ENCODE measurements at regions not wholly inside any gene's neighbourhood (a gene's known extent, or its start where the extent isn't known, plus 50 kb on each side); places are given as distances from the start of the nearest gene placed in this dataset.

DNA sequence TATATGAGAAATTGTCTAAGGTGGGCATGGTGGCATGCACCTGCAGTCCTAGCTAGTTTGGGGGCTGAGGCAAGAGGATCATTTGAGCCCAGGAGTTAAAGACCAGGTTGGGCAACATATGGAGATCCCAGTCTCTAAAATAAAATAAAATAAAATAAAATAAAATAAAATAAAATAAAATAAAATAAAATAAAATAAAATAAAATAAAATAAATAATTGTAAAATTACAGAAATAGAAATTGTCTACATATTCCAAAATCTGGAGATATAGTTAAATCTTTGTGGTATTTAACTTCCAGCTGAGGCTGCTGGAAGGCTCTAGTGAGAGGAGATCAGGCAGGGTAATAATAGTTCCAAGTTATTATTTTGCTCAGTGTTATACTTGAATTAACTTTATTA is 1432.1 kb upstream of the CDH2 start:
- TF ChIP-seq, protein P1, sequence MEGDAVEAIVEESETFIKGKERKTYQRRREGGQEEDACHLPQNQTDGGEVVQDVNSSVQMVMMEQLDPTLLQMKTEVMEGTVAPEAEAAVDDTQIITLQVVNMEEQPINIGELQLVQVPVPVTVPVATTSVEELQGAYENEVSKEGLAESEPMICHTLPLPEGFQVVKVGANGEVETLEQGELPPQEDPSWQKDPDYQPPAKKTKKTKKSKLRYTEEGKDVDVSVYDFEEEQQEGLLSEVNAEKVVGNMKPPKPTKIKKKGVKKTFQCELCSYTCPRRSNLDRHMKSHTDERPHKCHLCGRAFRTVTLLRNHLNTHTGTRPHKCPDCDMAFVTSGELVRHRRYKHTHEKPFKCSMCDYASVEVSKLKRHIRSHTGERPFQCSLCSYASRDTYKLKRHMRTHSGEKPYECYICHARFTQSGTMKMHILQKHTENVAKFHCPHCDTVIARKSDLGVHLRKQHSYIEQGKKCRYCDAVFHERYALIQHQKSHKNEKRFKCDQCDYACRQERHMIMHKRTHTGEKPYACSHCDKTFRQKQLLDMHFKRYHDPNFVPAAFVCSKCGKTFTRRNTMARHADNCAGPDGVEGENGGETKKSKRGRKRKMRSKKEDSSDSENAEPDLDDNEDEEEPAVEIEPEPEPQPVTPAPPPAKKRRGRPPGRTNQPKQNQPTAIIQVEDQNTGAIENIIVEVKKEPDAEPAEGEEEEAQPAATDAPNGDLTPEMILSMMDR (IDR thresholded peaks at IDR 0.05) = no peak
- no peaks in the 10 kb centered on the region for H3K4me1 Mint-ChIP-seq (ENCODE audit: low read depth)
- no peaks in the 10 kb centered on the region for H3K36me3 Mint-ChIP-seq (ENCODE audit: low read depth)
- peaks cover 14% of the 10 kb centered on the region for H3K9me3 Mint-ChIP-seq (ENCODE audit: low read depth)
- peaks cover 1% of the 10 kb centered on the region for H3K27me3 Mint-ChIP-seq (ENCODE audit: low read depth)
- no peak overlapping the region for H3K4me3 Mint-ChIP-seq (ENCODE audit: unreplicated experiment)
- H3K27ac Mint-ChIP-seq (ENCODE audit: unreplicated experiment) = no peak overlapping the region
- no peak for DNase-seq (ENCODE audit: low spot score)

DNA sequence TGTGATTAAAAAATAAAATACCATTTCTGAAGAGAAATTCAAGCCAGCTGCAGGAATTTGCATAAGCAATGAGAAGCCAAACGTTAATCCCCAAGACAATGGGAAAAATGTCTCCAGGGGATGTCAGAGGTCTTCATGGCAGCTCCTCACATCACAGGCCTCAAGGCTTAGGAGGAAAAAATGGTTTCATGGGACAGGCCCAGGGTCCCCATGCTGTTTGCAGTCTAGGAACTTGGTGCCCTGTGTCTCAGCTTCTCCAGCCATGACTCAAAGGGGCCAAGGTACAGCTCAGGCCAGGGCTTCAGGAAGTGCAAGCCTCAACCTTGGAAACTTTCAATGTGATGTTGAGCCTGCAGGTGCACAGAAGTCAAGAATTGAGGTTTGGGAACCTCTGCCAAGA is 1428.4 kb upstream of the CDH2 start:
- Mint-ChIP-seq H3K27ac (ENCODE audit: unreplicated experiment) (no peak overlapping the region), H3K4me1 (ENCODE audit: low read depth) (no peaks in the 10 kb centered on the region), H3K9me3 (ENCODE audit: low read depth) (peaks cover 23% of the 10 kb centered on the region), H3K36me3 (ENCODE audit: low read depth) (peaks cover 2% of the 10 kb centered on the region), H3K4me3 (ENCODE audit: unreplicated experiment) (no peak overlapping the region), H3K27me3 (ENCODE audit: low read depth) (no peaks in the 10 kb centered on the region)
- TF ChIP-seq, protein P1 (IDR thresholded peaks at IDR 0.05) = no peak
- DNase-seq (ENCODE audit: low spot score) = no peak

DNA sequence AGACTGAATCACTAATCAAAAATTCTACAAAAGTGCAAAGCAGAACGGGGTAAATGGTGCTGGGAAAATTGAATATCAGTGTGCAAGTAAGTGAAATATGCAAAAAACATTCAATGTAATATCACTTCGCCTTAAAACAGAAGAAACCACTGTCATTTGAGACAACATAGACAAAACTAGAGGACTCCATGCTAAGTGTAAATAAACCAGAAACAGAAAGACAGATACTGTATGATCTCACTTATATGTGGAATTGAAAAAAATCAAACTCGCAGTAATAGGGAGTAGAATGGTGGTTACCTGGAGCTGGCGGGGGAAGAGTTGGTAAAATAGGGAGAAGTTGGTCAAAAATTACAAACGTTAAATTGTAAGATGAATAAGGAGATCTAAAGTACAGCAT is 1420.0 kb upstream of the CDH2 start:
- peaks cover 2% of the 10 kb centered on the region for H3K36me3 Mint-ChIP-seq (ENCODE audit: low read depth)
- TF ChIP-seq, protein P1 (IDR thresholded peaks at IDR 0.05) = no peak
- peaks cover 6% of the 10 kb centered on the region for H3K9me3 Mint-ChIP-seq (ENCODE audit: low read depth)
- no peaks in the 10 kb centered on the region for H3K27me3 Mint-ChIP-seq (ENCODE audit: low read depth)
- no peak overlapping the region for H3K4me3 Mint-ChIP-seq (ENCODE audit: unreplicated experiment)
- no peak for DNase-seq (ENCODE audit: low spot score)
- H3K27ac Mint-ChIP-seq (ENCODE audit: unreplicated experiment) = no peak overlapping the region
- no peaks in the 10 kb centered on the region for H3K4me1 Mint-ChIP-seq (ENCODE audit: low read depth)

DNA sequence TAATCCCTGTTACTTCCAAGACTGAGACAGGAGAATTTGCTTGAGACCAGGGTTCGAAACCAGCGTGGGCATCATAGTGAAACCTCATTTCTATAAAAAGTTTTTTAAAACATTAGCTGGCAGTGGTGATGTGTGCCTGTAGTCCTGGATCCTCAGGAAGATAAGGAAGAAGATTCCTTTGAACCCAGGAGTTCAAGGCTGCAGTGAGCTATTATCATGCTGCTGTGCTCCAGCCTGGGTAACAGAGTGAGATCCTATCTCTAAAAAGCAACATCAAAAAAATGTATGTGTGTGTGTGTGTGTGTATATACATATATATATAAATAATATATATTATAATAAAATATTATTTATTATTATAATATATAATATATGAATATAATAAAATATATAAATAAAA is 1417.6 kb upstream of the CDH2 start:
- H3K9me3 Mint-ChIP-seq (ENCODE audit: low read depth) = peaks cover 7% of the 10 kb centered on the region
- H3K27me3 Mint-ChIP-seq (ENCODE audit: low read depth) = peaks cover 9% of the 10 kb centered on the region
- TF ChIP-seq, protein P1 (IDR thresholded peaks at IDR 0.05) = no peak
- H3K4me3 Mint-ChIP-seq (ENCODE audit: unreplicated experiment) = no peak overlapping the region
- H3K27ac Mint-ChIP-seq (ENCODE audit: unreplicated experiment) = no peak overlapping the region
- no peaks in the 10 kb centered on the region for H3K4me1 Mint-ChIP-seq (ENCODE audit: low read depth)
- DNase-seq (ENCODE audit: low spot score) = no peak
- H3K36me3 Mint-ChIP-seq (ENCODE audit: low read depth) = no peaks in the 10 kb centered on the region

DNA sequence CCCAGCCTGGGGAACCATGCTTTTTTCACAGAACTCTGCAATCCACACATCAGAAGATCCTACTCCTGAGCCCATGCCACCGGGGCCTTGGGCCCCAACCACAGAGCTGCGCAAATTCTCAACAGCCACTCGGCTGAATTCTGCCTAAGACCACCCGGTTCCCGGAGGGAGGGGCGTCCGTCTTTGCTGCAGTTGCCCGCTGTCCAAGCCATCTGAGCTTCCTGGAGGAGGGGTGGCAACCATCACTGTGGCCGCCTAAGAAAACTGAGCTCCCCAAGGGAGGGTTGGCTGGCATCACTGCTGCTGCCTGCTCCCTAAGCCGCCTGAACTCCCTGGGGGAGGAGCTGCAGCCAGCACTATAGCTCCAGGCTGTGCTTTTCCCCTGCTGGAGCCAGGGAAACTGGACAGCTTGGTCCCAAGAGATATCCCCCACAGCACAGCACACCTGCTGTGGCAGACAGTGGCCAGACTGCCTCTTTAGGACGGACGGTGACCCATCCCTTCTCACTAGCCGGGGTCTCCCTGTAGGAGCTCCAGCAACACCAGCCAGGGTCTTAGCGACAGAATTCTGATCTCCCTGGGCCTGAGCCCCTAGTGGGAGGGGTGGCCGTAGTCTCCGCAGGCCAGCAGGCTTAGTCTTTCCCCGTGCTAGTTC is 1411.6 kb upstream of the CDH2 start:
- H3K36me3 Mint-ChIP-seq (ENCODE audit: low read depth) = no peaks in the 10 kb centered on the region
- H3K27me3 Mint-ChIP-seq (ENCODE audit: low read depth) = peaks cover 18% of the 10 kb centered on the region
- H3K9me3 Mint-ChIP-seq (ENCODE audit: low read depth) = peaks cover 7% of the 10 kb centered on the region
- no peak overlapping the region for H3K4me3 Mint-ChIP-seq (ENCODE audit: unreplicated experiment)
- H3K4me1 Mint-ChIP-seq (ENCODE audit: low read depth) = no peaks in the 10 kb centered on the region
- TF ChIP-seq, protein P1 (IDR thresholded peaks at IDR 0.05) = no peak
- peak; percentile 48 for DNase-seq (ENCODE audit: low spot score)
- H3K27ac Mint-ChIP-seq (ENCODE audit: unreplicated experiment) = no peak overlapping the region
